ENCODE measurements at regions not wholly inside any gene's neighbourhood (a gene's known extent, or its start where the extent isn't known, plus 50 kb on each side); places are given as distances from the start of the nearest gene placed in this dataset.

DNA sequence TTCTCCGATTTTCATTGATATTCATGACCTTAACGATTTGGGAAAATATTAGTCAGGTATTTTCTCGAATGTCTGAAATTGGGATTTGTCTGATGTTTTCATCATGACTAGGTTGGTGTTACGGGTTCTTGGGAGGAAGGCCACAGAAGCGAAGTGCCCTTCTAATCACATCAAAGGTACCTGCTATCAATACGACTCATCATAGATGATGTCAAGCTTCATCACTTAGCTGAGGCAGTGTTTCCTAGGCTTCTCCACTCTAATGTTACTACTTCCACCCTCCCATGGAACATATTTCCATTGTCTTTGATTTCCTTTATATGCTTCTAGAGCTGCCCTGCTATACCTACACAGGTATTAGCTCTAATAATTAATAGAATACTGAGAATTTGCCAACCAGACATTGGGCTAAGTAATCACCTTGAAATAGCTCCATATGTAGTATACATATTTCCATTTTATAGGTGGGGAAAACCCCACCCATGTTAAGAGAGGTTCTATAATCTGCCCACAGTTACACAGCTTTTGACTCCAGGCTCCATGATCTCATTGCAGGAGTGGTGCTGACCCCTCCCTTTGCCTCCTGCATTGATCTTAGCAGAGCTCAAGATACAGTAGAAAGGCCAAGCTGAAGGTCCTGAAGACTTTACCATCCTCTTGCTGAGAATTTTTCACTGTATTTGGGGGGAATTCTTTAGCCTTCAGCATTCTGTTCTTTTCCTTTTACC lies 238.6 kb upstream of the ADAMTSL1 start:
- FAIRE-seq, result no peak

DNA sequence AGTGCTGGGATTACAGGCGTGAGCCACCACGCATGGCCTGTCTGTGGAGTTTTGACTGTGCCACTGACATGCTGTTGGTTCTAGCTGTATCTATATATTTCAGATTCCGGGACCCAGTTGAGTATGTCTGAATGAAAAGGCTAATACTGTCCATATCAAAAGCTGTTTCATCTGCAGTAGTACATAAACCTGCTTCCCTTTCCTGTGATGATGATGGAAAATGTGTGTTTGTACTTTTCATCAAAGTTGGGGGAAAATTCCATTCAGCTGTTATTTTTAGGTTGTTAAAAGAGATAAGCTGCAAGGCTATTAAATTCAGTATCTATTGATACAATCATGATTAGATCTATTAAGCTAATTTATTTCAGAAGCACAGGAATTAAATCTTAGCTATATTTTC lies 237.6 kb upstream of the ADAMTSL1 start:
- FAIRE-seq, result no peak

DNA sequence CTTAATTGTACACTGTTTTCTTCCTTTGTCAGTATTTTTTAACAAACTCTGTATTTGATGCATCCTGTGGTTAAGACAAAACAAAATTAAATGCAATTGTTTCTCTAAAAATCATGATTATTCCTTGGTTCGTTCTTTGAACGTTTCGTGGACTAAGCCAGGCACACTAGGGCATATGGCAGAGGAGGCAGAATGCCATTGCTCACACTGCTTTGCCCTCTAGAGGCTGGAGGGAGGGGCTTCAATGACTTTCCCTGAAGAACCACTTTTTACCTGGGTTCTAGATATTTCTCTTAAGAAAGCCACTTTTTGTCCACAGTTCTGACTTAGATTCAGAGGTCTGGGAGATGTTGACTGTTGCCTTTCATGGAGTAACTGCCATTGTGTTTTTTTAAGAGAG lies 236.2 kb upstream of the ADAMTSL1 start:
- FAIRE-seq, result no peak

DNA sequence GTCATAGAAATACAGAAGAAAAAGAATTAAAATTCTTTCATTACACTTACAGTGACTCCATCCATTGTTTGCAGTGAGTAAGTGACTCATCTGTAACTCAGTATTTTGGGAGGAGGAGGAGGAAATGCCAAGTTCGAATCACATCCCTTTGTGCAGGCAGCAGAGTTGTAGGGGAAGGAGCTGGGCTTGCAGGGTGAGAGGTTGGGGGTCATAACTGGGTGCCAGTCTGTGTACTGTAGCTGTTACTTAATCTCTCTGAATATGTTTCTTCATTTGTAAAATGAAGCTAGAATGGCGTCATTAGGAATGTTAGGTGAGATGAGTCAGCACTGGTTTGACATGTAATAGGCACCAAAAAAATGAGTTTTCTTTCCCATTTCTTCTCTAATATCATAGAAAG lies 235.7 kb upstream of the ADAMTSL1 start:
- FAIRE-seq, result no peak

DNA sequence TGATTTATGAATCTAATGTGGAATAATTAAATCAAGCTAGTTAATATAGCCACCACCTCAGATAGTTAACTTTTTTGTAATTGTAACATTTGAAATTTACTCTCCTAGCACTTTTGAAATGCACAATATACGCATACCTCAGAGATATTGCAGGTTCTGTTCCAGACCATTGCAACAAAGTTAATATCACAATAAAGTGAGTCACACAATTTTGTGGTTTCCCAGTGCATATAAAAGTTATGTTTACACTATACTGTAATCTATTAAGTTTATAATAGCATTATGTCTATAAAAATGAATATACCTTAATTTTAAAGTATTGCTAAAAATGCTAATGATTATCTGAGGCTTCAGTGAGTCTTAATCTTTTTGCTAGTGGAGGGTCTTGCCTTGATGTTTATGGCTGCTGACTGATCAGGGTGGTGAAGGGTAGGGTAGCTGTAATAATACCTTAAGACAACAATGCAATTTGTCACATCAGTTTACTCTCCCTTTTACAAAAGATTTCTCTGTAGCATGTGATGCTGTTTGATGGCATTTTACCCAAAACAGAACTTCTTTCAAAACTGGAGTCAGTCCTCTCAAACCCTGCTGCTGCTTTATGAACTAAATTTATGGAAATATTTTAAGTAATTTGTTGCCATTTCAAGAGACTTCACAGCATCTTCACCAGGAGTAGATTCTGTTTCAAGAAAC lies 235.1 kb upstream of the ADAMTSL1 start:
- no peak for FAIRE-seq

DNA sequence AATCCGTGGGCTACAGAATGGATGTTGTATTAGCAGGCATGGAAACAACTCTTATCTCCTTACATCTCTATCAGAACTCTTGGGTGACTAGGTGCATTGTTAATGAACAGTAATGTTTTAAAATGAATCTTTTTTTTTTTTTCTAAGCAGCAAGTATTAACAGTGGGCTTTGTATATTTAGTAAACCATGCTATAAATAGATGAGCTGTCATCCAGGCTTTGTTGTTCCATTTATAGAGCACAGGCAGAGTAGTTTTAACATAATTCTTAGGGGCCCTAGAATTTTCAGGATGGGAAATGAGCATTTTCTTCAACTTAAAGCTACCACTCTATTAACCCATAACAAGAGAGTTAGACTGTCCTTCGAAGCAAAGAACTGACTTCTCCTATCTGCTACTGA lies 233.7 kb upstream of the ADAMTSL1 start:
- no peak for FAIRE-seq

DNA sequence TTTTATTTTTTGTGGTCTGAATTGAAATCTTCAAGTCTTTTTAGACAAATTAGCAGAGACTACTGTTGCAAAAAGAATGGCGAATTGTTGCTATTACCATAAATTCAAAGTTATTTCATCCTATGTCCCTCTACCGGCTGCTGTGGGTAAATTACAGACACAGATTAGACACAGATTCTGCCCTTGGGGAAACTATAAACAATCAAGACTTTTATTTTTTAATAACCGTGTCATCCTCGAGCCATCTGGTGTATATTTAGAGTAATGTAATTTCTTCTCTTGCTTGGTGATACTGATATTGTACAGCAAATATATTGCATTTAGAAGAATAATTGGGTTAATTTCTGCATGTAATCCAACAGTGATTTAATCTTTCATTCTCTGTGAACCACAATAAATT lies 228.0 kb upstream of the ADAMTSL1 start:
- no peak for FAIRE-seq

DNA sequence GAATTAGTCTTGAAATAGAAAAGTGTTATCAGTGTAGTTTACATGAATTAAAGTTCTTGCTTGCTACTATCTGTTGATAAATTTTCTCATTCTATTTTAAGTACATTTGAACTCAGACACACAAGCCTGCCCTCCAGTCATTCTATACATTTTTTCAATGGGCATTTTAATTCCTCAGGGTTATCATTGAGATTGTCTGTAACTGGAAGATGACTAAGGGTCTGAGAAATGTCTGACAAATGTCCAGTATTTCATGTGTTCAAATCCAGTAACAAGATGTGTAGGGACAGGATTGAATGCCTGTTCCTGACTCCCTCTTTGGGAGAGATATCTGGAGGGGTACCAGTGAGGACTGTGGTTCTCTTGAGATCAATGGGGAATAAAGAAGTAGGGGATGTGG lies 223.9 kb upstream of the ADAMTSL1 start:
- no peak for FAIRE-seq

DNA sequence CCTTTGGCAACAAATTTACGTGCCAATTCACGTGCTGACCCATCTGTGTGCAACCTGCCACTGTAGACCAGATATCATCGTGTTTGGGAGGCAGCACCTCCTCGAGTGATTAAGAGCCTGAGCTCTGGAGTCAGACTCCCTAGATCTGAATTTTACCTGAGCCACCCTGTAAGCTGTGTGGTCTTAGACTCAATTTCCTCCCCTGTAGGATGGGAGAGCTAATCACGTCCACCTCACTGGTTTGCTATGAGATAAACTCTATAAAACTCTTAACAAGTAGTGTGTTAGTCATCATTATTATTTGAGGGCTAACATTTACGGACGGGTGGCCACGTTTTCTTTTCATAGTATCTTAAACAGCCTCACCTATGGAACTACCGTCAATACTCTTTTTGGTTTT lies 220.0 kb upstream of the ADAMTSL1 start:
- no peak for FAIRE-seq

DNA sequence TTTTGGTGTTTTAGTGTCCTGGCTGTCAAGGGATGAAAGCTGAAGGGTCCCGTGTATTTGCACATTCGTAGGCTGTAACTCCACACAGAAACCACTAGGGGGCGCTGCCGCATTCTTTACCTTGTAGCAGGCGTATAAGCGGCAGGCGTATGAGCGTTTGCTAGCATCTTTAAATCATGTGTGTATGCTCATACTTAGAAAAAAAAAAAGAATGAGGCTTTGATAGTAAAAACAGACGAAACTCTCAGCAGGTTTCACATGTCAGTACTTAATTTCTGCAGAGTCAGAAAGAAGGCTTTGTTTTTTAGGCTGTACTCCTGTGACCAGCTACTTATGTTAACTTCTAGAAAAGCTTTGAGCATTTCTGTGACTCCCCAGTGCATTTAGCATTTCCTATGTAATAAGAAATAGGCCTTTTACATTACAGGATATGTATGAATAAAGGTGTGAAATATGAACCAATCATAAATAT lies 218.8 kb upstream of the ADAMTSL1 start:
- FAIRE-seq, result peak; percentile 87

DNA sequence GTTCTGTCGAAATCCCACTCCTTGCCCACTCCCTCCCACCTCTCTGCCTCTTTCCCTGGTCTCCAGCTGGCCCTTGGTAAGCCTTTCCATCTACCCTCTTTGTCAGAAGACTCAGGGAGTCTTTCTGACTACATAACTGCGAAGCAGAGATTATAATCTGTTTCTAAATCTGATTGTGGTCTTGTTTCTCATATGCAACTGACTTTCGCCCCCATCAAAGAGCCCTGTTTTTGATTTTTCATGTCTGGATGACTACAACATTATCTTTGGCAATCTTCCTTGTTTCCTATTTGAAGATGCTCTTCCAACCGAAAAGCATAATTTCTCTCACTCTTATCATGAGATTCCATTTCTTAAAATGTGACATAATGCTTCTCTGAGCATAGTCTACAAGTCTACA lies 218.2 kb upstream of the ADAMTSL1 start:
- no peak for FAIRE-seq

DNA sequence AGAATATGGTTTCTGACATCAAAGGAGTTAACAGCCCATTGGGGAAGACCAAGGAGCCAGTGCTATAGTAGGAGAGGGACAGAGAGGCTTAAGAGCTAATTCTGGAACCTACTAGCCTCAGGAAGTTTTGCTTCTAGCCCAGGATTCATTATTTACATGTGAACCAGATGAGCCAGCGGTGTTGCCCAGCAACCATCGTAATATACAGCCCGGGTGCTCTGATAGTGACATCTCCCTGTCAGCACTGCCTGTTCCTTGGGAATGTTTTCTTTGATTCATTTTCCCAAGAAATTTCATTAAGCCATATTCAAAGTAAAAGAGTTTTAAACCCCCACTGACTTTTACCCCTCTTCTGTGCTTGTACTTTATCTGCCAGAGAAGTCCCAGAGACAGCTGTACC lies 217.4 kb upstream of the ADAMTSL1 start:
- no peak for FAIRE-seq

DNA sequence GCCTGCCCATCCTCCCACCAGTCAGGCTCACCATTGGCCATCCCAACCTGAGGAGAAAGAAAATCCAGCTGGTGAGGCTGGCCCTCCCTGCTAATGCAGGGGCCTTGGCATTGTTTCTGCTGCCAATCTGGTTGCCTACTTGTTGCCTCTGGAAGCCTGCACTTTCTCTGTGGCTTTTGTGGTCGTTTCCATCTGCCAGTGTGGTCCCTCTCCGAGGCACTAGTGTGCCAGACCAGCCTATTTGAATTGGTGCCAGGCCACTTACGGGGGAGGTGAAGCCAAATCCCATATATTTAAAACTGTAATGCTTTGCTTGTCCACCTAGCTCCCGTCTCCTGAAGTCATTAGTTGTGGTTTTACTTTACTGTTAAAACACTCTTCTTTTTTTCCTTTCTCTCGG lies 213.4 kb upstream of the ADAMTSL1 start:
- FAIRE-seq, result no peak

DNA sequence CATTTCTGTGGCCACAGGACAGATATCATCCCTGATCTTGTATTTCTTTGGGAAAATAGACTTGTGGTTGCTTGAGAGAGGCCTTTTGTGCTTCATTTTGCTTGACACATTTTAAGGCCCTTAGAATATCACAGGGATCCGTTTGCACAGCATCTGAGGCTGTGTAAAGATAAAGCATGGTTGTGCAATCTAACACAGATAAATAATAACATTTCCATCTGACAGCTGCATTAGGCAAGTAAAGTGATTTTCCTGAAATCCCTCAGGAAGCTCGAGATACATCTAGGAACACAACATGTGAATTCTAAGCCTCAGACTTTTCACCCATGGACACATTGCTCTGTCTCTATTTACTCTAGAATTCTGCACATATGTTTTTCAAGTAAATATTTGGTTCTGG lies 212.8 kb upstream of the ADAMTSL1 start:
- FAIRE-seq, result no peak

DNA sequence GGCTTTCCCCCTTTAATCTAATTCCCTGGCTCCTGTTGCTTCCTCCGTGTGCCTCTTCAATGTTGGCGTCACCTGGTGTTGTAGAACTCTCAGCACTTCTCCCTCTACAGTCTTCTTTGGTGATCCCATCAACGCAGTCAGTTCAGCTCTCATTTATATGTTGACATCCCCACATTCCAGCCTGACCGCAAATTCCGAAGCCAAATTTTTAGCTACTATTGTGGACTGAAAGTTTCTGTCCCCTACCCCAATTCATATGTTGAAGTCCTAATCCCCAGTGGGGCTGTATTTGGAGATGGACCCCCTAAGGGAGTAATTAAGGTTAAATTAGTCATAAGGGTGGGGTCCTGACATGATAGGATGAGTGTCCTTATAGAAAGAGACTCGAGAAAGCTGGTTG lies 210.6 kb upstream of the ADAMTSL1 start:
- no peak for FAIRE-seq

DNA sequence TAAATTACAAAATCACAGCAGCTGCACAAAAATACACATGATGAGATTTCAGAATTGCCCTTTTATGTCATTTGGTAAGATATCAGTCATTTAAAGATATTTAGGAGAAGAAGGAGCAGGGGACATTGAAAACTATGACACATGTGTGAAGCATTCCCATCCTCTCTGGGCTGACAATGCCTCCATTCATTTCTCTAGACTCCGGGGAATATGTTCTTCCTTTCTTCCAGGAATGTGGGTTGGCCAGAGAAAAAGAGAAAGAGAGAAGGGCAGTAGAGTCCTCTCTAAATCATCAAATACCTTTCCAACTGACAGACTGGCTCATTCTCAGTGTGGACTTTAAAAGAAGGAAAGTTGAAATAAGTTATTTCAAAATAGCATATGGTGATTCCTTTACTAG lies 205.6 kb upstream of the ADAMTSL1 start:
- no peak for FAIRE-seq

DNA sequence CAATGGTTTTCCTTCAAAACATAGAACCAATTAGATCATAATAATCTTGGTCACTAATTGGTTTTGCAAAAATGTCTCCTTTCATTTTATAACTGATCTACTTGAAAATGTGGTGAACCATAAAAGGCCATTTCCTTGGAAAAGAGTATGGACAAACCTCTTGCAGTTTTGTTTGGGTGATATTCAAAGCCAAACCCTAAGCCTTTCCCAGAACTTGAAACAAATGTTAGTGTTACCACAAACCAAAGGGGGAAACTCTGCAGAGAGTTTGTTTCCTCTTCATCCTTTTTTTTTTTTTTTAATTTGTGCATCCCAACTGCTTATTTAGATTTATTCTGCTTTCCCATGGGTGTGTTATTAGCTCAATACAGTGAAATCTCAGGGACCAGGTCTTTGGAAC lies 204.4 kb upstream of the ADAMTSL1 start:
- FAIRE-seq, result no peak

DNA sequence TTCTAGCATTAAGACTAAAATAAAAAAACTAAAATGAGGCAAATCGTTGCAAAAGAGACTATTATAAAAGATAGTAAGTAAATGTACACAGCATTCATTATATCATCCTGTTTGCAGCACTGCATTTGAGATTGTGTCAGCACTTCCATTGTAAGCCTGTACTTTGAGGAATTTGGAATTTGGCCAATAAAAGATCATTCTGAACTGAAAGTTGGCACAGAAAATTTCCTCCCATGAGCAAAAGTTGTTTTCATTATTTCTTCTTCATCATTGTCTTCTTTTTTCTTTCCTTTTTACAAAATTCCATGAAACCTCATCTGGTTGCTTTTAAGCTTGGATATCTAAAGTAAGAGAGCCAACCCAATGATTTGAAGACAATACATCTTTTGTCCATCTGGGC lies 199.3 kb upstream of the ADAMTSL1 start:
- FAIRE-seq, result no peak

DNA sequence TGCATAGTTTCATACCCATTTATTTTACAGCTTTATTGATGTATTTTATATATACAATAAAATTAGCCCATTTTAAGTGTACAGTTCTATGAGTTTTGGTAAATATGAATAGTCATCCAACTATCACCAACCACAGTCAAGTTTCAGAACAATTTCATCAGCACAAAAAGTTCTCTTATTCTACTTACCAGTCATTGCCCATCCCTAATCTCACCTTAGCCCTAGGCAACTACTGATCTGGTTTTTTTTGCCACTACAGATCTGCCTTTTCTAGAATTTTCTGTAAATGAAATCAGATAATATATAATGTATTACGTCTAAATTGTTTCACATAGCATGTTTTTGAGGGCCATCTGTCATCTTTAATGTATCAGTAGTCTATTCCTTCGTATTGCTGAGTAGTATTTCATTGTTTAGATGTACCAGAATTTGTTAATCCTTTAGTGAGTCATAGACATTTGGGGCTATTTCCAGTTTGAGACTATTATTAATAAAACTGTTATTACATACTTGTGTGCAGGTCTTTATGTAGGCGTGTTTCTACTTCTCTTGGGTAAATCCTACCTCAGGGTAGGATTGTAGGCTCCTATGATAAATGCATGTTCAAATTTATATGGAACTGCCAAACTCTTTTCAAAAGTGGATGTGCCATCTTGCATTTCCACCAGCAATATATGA lies 198.5 kb upstream of the ADAMTSL1 start:
- no peak for FAIRE-seq

DNA sequence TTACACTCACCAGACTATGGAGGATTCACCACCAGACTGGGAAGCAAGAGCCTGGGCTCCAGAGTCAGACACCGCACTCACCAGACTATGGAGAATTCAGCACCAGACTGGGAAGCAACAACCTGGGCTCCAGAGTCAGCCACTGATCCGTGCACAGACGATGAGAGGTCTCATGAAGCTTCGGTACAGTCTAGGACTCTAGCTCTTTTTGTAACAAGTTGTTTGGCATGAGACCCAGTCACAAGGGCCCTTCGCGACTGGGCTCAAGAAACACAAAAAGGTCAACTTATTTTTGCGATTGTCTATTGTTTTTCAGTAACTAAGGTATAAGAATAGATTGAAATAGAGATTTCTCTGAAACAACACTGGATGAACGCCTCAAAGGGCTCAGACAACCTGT lies 192.7 kb upstream of the ADAMTSL1 start:
- FAIRE-seq, result no peak

DNA sequence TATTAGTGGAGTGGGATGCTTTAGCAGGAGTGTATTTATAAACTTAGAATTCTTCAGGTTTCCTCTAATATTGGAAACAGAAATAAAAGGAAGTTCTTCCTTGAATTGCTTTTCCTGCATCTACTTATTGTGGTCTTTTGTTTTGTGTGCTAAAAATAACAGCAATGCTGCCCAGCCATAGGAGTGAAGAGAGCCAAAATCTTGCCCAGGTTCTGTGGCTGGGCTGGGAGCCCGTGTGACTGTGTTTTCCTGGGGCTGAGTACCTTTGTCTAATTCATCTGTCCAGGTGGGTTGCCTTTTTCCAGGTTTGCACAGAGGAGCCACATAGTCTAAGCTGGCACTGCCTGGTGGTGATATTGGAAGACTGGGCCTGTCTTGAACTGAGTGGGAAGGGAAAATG lies 179.7 kb upstream of the ADAMTSL1 start:
- FAIRE-seq, result no peak

DNA sequence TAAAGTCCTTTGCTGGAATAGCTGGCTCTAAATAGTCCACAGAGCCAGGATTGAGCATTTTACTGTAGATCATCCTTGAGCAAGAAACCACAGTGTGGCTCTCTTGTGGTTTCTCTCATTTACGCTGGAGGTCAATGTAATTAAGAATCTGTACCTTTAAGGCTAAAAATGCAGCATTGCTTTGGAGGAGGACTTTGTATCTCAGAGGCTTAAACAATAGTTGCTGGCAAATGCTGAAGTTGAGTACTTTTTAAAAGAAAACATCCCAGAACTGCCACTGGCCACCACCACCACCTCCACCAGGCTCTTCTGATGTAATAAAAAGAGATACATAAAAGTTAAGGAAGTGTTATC lies 177.3 kb upstream of the ADAMTSL1 start:
- no peak for FAIRE-seq

DNA sequence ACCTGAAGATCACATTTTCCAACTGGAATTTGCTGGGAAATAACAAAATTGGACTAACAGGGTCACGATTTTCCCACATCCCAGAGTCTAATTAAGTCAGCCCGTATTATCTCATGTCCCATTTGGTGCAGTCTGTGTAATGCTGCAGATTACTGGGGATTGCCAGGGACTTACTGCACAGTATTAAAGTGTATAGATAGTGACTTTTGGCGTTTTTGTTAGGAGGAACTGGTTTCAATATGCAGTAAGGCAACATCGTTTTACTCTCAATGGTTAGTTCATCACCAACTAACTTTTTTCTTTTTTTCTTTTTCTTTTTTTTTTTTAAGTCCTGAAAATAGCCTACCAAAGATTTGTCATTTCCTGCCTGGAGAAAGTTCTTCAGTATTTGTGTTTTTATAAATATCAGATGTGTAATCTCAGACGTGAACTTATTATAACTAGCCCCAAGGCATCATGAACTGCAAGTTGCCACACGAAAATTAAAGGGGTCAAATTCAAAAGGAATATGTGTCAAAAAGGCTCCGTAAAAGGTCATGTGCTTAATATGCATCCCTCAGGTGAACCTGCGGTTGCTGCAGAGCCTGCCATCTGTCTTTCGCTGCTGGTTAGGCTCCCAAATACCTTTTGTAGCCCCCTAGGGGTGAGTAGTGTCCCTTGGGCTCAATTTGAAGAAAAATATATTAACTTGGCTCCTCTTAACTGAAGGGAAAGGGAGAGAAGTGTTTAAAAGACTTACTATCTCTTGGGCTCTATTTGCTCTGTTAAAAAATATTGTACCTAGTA lies 176.7 kb upstream of the ADAMTSL1 start:
- no peak for FAIRE-seq

DNA sequence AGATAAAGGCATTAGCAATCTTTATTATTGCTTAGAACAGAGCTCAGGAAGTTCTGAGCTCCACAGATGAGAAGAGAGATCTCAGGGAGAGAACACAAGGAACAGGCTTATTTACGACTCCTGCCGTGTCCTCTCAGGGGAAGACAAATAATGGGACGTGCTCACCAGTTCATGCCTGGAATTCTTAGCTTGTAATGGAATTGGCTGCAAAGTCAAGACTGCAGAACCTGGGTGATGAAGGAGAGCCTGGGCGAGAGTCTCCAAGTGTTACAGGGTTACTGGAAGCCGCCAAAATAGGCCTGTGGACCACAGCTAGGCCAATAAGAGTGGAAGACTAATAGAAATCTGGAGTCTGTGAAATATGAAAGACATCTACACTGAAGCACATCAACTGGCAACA lies 174.5 kb upstream of the ADAMTSL1 start:
- FAIRE-seq, result no peak
